H9 (cell line): ENCODE measurements at regions not wholly inside any gene's neighbourhood (a gene's known extent, or its start where the extent isn't known, plus 50 kb on each side); places are given as distances from the start of the nearest gene placed in this dataset.

Source experiments
- DNase-seq: peaks from one replicate; pipeline ENCODE4 v3.0.0-alpha.2; 2017
- H2AFZ ChIP-seq: one replicate; pipeline ENCODE4 v1.6.1; 2013; ENCODE audit warnings: mild to moderate bottlenecking, low read length, control low read depth, moderate library complexity
- H2AK5ac ChIP-seq: 2 replicates; pipeline ENCODE4 v1.6.1; 2013; ENCODE audit warnings: low read length, control low read depth, mixed read lengths; ENCODE audit not compliant: insufficient read length
- H2BK120ac ChIP-seq: one replicate; pipeline ENCODE4 v1.6.1; 2013; ENCODE audit warnings: low read depth, mild to moderate bottlenecking, low read length, control low read depth, inconsistent platforms; ENCODE audit not compliant: poor library complexity, severe bottlenecking
- H2BK12ac ChIP-seq: 2 replicates; pipeline ENCODE4 v1.6.1; 2013; ENCODE audit warnings: low read length, control low read depth, mixed read lengths, low read depth; ENCODE audit not compliant: insufficient read length
- H2BK15ac ChIP-seq: 2 replicates; pipeline ENCODE4 v1.6.1; 2013; ENCODE audit warnings: low read depth, low read length, control low read depth
- H2BK20ac ChIP-seq: one replicate; pipeline ENCODE4 v1.6.1; 2013; ENCODE audit warnings: low read depth, mild to moderate bottlenecking, low read length, control low read depth, inconsistent platforms; ENCODE audit not compliant: poor library complexity, severe bottlenecking
- H2BK5ac ChIP-seq: 2 replicates; pipeline ENCODE4 v1.6.1; 2013; ENCODE audit warnings: low read length, control low read depth, mixed read lengths; ENCODE audit not compliant: insufficient read length
- H3K14ac ChIP-seq: 2 replicates; pipeline ENCODE4 v1.6.1; 2013; ENCODE audit warnings: low read length, control low read depth; ENCODE audit not compliant: insufficient read depth
- H3K18ac ChIP-seq: 2 replicates; pipeline ENCODE4 v1.6.1; 2013; ENCODE audit warnings: low read depth, mild to moderate bottlenecking, mixed read lengths, low read length, control low read depth; ENCODE audit not compliant: insufficient read length
- H3K23ac ChIP-seq: 2 replicates; pipeline ENCODE4 v1.6.1; 2013; ENCODE audit warnings: low read length, control low read depth, mixed read lengths, low read depth; ENCODE audit not compliant: insufficient read length
- H3K23me2 ChIP-seq: 2 replicates; pipeline ENCODE4 v1.6.1; 2013; ENCODE audit warnings: low read depth, mild to moderate bottlenecking, mixed read lengths, low read length, control low read depth; ENCODE audit not compliant: insufficient read length, poor library complexity, severe bottlenecking
- H3K27ac ChIP-seq: 2 replicates; pipeline ENCODE4 v1.5.1; 2013; ENCODE audit warnings: low read length, control low read depth, mixed read lengths, low read depth; ENCODE audit not compliant: insufficient read length
- H3K27me3 ChIP-seq: 2 replicates; pipeline ENCODE4 v1.6.1; 2013; ENCODE audit warnings: low read length, control low read depth, inconsistent platforms; ENCODE audit not compliant: insufficient read depth
- H3K4ac ChIP-seq: 2 replicates; pipeline ENCODE4 v1.6.1; 2013; ENCODE audit warnings: low read depth, mild to moderate bottlenecking, control low read depth, inconsistent platforms, low read length, moderate library complexity
- H3K4me1 ChIP-seq: 2 replicates; pipeline ENCODE4 v1.6.1; 2013; ENCODE audit warnings: low read length, control low read depth, inconsistent platforms; ENCODE audit not compliant: insufficient read depth
- H3K4me2 ChIP-seq: 2 replicates; pipeline ENCODE4 v1.6.1; 2013; ENCODE audit warnings: low read length, control low read depth, mixed read lengths; ENCODE audit not compliant: insufficient read length, insufficient read depth
- H3K56ac ChIP-seq: 2 replicates; pipeline ENCODE4 v1.6.1; 2013; ENCODE audit warnings: low read depth, mild to moderate bottlenecking, mixed read lengths, low read length, control low read depth; ENCODE audit not compliant: insufficient read length
- H3K79me1 ChIP-seq: 2 replicates; pipeline ENCODE4 v1.6.1; 2013; ENCODE audit warnings: low read depth, mild to moderate bottlenecking, moderate library complexity, low read length, control low read depth, inconsistent platforms; ENCODE audit not compliant: insufficient read depth, poor library complexity, severe bottlenecking
- H3K79me2 ChIP-seq: 2 replicates; pipeline ENCODE4 v1.6.1; 2013; ENCODE audit warnings: low read length, control low read depth, inconsistent platforms; ENCODE audit not compliant: insufficient read depth
- H3K9ac ChIP-seq: 2 replicates; pipeline ENCODE4 v1.6.1; 2013; ENCODE audit warnings: low read length, control low read depth, mixed read lengths; ENCODE audit not compliant: insufficient read length; ENCODE audit errors: extremely low read depth
- H3K9me3 ChIP-seq: one replicate; pipeline ENCODE4 v1.6.1; 2013; ENCODE audit warnings: low read depth, low read length, inconsistent platforms; ENCODE audit not compliant: control insufficient read depth
- H3T11ph ChIP-seq: one replicate; pipeline ENCODE4 v1.6.1; 2013; ENCODE audit warnings: mild to moderate bottlenecking, low read length, control low read depth, inconsistent platforms
- H4K20me1 ChIP-seq: one replicate; pipeline ENCODE4 v1.6.1; 2013; ENCODE audit not compliant: control insufficient read depth, insufficient read length, insufficient read depth
- H4K5ac ChIP-seq: 2 replicates; pipeline ENCODE4 v1.6.1; 2013; ENCODE audit warnings: low read depth, mild to moderate bottlenecking, mixed read lengths, low read length, control low read depth; ENCODE audit not compliant: insufficient read length
- H4K8ac ChIP-seq: replicated peaks from 2 replicates; pipeline ENCODE4 v1.6.1; 2013; ENCODE audit warnings: low read length, control low read depth, mixed read lengths, low read depth; ENCODE audit not compliant: insufficient read length
- H4K91ac ChIP-seq: 2 replicates; pipeline ENCODE4 v1.6.1; 2013; ENCODE audit warnings: low read depth, mild to moderate bottlenecking, moderate library complexity, mixed read lengths, low read length, control low read depth; ENCODE audit not compliant: insufficient read length
- H3K27ac Mint-ChIP-seq, 3 experiments: 2 replicates in 2 of 3; 3 replicates in 1 of 3; pipeline ENCODE4 v1.8.0; 2020 to 2021; ENCODE audit warnings: mixed read lengths in 3 of 3, mild to moderate bottlenecking in 1 of 3, moderate library complexity in 1 of 3
- H3K27me3 Mint-ChIP-seq: 2 replicates; pipeline ENCODE4 v1.8.0; 2021; ENCODE audit warnings: low read depth, mild to moderate bottlenecking, moderate library complexity, mixed read lengths
- H3K36me3 Mint-ChIP-seq, 3 experiments: 2 replicates in 2 of 3; 3 replicates in 1 of 3; pipeline ENCODE4 v1.8.0; 2020 to 2021; ENCODE audit warnings: low read depth in 3 of 3, mixed read lengths in 3 of 3; ENCODE audit not compliant: insufficient read depth in 1 of 3
- H3K4me1 Mint-ChIP-seq, 2 experiments: 2 replicates each; pipeline ENCODE4 v1.8.0; 2020; ENCODE audit warnings: mixed read lengths in 2 of 2
- H3K4me3 Mint-ChIP-seq, 2 experiments: 2 replicates in 1 of 2; 3 replicates in 1 of 2; pipeline ENCODE4 v1.8.0; 2020 to 2021; ENCODE audit warnings: mild to moderate bottlenecking in 2 of 2, mixed read lengths in 2 of 2, moderate library complexity in 1 of 2
- H3K9me3 Mint-ChIP-seq, 2 experiments: 2 replicates in 1 of 2; 3 replicates in 1 of 2; pipeline ENCODE4 v1.8.0; 2020; ENCODE audit warnings: mild to moderate bottlenecking in 2 of 2, mixed read lengths in 2 of 2, moderate library complexity in 1 of 2
- whole genome bisulfite sequencing: extraction: QIAGEN DNeasy Blood & Tissue Kit; methylation state at CpG from one replicate; pipeline ENCODE4 v1.1.7; 2013; ENCODE audit warnings: missing lambda C conversion rate, low lambda C conversion rate, mixed read lengths; ENCODE audit not compliant: insufficient read length; ENCODE audit errors: extremely low coverage; 5-methylcytosine and 5-hydroxymethylcytosine counted together
- TF ChIP-seq, protein P1 (sequence below): fragments of 200-600 bp; sonication (generic); conservative IDR thresholded peaks from 3 replicates; pipeline ENCODE4 v1.8.0; 2021; ENCODE audit warnings: antibody characterized with exemption, mild to moderate bottlenecking

GRCh38 chr4:180234730-180235129 is 2008.5 kb upstream of the TENM3 start:
- H3K4me3 Mint-ChIP-seq: no peak overlapping the region
- peaks cover 3 to 9% of the 10 kb centered on the region in 2 experiments; a peak in 3 of 4 replicates for H3K4me1 Mint-ChIP-seq
- no peak overlapping the region for H2BK12ac ChIP-seq
- no peak overlapping the region for H4K5ac ChIP-seq
- H3K27me3 Mint-ChIP-seq: no peaks in the 10 kb centered on the region
- no peak overlapping the region for H3K27ac Mint-ChIP-seq
- no peaks in the 10 kb centered on the region for H3K27me3 ChIP-seq
- H3K9ac ChIP-seq: no peak overlapping the region
- H2BK120ac ChIP-seq: no peak overlapping the region
- H3K9me3 ChIP-seq: no peaks in the 10 kb centered on the region
- no peaks in the 10 kb centered on the region for H3K79me2 ChIP-seq
- no peak overlapping the region for H3K56ac ChIP-seq
- no peak overlapping the region for H2AK5ac ChIP-seq
- no peak for DNase-seq
- no peak overlapping the region for H2BK5ac ChIP-seq
- H3K23me2 ChIP-seq: no peaks in the 10 kb centered on the region
- no peaks in the 10 kb centered on the region for H3K4me1 ChIP-seq
- no peak overlapping the region for H3K4ac ChIP-seq
- no peaks in the 10 kb centered on the region for H4K20me1 ChIP-seq
- no peaks in the 10 kb centered on the region for H3K9me3 Mint-ChIP-seq
- H3K36me3 Mint-ChIP-seq: no peaks in the 10 kb centered on the region
- H3K4me2 ChIP-seq: no peak overlapping the region
- H3K18ac ChIP-seq: no peak overlapping the region
- H4K91ac ChIP-seq: no peak overlapping the region
- H3K27ac ChIP-seq: no peak overlapping the region
- H2AFZ ChIP-seq: no peak overlapping the region
- no peak overlapping the region for H3T11ph ChIP-seq
- no peak overlapping the region for H4K8ac ChIP-seq
- H2BK15ac ChIP-seq: no peak overlapping the region
- no CpG with 5 or more reads among the region's 3 CpGs for WGBS
- TF ChIP-seq, protein P1, sequence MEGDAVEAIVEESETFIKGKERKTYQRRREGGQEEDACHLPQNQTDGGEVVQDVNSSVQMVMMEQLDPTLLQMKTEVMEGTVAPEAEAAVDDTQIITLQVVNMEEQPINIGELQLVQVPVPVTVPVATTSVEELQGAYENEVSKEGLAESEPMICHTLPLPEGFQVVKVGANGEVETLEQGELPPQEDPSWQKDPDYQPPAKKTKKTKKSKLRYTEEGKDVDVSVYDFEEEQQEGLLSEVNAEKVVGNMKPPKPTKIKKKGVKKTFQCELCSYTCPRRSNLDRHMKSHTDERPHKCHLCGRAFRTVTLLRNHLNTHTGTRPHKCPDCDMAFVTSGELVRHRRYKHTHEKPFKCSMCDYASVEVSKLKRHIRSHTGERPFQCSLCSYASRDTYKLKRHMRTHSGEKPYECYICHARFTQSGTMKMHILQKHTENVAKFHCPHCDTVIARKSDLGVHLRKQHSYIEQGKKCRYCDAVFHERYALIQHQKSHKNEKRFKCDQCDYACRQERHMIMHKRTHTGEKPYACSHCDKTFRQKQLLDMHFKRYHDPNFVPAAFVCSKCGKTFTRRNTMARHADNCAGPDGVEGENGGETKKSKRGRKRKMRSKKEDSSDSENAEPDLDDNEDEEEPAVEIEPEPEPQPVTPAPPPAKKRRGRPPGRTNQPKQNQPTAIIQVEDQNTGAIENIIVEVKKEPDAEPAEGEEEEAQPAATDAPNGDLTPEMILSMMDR: no peak
- no peak overlapping the region for H2BK20ac ChIP-seq
- no peaks in the 10 kb centered on the region for H3K79me1 ChIP-seq
- H3K23ac ChIP-seq: no peak overlapping the region
- H3K14ac ChIP-seq: no peak overlapping the region
